NCI-H1417 treated with DMSO at 0.1 percent for 48 hours (cell line): ENCODE measurements at regions not wholly inside any gene's neighbourhood (a gene's known extent, or its start where the extent isn't known, plus 50 kb on each side); places are given as distances from the start of the nearest gene placed in this dataset.
"Not testable (repeated sequence)": the region's sequence is repeated elsewhere in the genome, so short reads cannot be mapped to it uniquely, and the experiment has no call there.

Experiments used
- DNase-seq: peaks from one replicate; lab custom pipeline; 2025; lab: John Stamatoyannopoulos, UW

- no peak for DNase-seq
These were observed 185.1 kb upstream of the TPM1 start for GRCh38 chr15:62857411-62857853.

DNA sequence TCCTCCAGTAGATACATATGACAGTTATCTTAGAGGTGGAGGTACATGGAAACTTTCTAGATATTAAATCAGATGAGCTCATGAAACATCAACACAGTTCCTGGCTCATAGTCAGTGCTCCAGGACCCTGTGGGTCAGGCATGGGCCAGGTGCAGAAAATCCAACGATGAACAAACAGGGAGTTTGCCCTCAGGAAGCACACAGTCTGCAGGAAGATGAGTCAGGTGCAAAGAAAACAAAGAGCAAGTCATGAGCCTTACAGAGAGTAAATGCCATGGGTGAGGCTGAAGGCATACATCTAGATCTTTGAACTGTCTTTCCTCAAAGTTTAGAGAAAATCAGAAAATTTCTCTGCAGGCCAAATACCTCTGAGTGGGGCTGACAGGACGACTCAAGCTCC, 184.2 kb upstream of the TPM1 start:
- no peak for DNase-seq

- DNase-seq: no peak
These were observed 179.8 kb upstream of the TPM1 start for GRCh38 chr15:62862717-62863116.

GRCh38 chr15:62866366-62866765, 176.2 kb upstream of the TPM1 start:
- DNase-seq: no peak

DNA sequence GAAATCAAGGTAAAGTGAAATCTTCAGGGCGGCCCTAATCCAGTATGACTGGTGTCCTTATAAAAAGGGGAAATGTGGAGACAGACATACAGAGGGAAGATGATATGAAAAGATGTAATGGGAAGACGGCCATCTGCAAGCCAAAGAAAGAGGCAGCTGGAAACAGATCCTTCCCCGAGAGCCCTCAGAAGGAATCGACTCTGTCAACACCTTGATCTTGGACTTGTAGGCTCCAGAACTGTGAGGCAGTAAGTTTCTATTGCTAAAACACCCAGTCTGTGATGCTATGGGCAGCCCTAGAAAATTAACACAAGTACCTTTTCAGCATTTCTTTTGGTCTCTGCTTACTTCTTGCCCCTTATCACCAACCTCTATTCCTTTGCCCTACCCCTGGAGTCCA, 174.7 kb upstream of the TPM1 start:
- no peak for DNase-seq

DNA sequence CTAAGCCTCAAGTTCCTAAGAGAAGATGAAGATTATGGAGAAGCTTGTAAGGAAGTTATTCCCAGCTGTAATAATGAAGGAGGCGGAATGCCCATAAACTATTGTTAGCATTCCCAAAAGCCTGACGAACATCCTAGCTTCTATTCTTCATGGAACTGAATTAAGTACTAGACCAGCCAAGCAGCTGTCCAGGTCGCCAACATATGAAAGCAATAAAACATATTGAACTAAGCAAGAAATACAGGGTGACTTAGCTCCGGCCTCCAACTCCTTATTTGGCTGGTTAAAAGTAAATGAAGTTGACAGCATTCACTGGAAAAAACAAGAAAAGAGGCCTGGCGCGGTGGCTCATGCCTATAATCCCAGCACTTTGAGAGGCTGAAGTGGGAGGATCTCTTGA, 174.0 kb upstream of the TPM1 start:
- DNase-seq: no peak

DNA sequence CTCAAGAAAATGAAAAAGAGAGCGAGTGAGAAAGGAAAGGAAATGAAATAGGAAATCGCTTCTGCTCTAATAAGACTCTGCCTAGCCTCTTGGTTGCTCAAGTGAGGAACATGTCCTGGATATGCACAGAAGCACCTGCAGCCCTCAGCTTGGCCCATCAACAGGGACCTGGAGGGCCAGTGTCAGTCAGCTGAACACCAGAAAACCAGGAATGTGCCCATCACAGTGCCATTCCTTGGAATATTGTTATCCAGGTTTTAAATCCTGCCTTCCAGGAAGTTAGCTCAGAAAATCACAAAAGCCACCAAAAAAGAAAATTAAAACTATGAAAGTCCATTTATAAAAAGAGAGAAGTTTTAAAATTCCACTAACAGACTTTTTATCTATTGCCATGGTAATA, 173.4 kb upstream of the TPM1 start:
- DNase-seq: no peak

DNA sequence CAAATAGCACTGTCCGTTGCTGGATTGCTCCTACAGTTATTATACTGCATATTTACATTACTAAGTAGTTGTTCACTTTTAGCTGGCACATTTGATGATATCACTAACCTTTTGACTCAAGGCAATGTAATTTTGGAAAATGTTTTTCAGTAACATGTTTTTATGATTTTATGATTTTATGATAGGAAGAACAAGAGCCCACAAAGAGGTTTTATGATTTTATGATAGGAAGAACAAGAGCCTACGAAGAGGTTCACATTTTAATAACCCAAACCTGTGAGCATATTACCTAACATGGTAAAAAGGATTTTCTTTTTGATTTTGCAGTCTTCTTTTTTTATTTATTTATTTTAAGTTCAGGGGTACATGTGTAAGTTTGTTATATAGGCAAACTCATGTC, 172.3 kb upstream of the TPM1 start:
- DNase-seq: no peak

GRCh38 chr15:62870701-62871100, 171.8 kb upstream of the TPM1 start:
- DNase-seq: not testable (repeated sequence)

GRCh38 chr15:62873203-62873602, 169.3 kb upstream of the TPM1 start:
- DNase-seq: no peak

DNA sequence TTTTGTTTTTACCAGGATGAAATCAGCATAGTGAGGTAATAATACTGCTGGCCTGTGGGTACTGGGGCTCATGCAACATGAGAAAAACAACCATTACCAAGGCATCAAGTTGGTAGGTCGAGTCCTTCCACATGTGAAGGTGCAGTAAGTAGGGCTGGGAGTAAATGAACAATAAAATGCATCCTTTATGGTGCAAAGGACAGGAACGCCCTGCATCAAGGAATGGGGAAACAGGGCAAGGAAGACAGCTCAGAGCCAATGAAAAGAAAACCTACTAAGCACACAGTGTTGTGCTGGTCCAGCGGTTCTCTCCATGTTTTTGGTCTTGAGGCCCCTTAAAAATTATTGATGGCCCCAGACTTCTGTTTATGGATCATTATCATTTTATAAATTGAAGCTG, 168.5 kb upstream of the TPM1 start:
- no peak for DNase-seq

GRCh38 chr15:62874959-62875625, 167.5 kb upstream of the TPM1 start:
- no peak for DNase-seq

- DNase-seq: no peak
These were observed 166.9 kb upstream of the TPM1 start for GRCh38 chr15:62875626-62876021.

GRCh38 chr15:62877276-62877857, 165.2 kb upstream of the TPM1 start:
- DNase-seq: no peak

DNA sequence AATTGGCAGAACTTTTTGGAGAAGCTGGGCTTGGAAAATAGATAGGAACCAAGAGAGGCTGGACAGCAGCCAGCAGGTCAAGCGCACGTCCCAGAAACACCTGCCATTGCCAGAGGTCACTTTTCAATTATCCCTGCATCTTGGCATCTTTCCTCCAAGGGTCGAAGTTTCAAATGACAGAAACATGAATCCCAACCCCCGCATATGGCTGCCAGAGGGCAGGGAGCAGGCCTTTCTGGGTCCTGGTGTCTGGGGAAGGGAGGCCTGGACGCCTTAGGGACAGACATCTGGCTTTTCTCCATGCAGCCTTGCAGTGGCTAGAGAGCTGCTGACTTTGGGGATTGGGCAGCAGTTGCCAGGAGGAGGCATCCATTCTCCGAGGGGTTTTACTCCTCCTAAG, 164.5 kb upstream of the TPM1 start:
- DNase-seq: no peak

DNA sequence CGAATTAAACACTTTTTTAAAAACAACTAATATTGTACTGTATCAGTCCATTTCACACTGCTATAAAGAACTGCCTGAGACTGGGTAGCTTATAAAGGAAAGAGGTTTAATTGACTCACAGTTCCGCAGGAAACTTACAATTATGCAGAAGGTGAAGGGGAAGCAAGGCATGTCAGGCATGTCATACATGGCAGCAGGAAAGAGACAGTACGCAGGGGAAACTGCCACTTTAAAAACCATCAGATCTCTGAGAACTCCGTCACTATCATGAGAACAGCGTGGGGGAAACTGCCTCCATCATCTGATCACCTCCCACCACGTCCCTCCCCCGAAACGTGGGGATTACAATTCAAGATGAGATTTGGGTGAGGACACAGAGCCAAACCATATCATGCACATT, 162.8 kb upstream of the TPM1 start:
- DNase-seq: no peak

- no peak for DNase-seq
These were observed 162.3 kb upstream of the TPM1 start for GRCh38 chr15:62880278-62880677.

GRCh38 chr15:62881056-62881455, 161.5 kb upstream of the TPM1 start:
- DNase-seq: no peak

DNA sequence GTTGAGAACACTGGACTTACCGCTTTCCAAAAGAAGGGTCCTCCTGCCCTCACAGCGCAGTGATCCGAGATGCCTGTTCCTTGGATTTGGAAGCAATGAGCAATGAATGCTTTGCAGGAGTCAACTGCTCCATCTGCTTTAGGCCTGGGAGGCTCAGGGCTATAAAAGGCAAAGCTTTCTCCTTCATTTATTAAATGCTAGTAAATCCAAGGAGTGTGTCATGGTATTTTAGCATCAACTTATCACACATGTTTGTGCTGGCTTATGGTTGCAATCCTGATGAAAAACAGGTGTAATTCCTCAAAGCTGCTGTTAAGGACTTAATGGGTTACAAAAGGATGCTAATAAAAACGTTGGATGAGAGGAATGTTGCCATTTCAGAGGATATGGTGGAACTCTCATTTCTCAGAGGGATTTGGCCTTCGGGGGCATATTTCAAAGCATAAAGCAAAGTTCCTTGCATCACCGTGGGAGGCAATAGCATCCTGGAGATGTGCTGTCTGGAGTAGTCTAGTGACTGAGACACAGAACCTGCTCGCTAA, 158.5 kb upstream of the TPM1 start:
- DNase-seq: no peak

- no peak for DNase-seq
These were observed 156.0 kb upstream of the TPM1 start for GRCh38 chr15:62886431-62887071.

GRCh38 chr15:62887113-62887570, 155.4 kb upstream of the TPM1 start:
- DNase-seq: no peak

DNA sequence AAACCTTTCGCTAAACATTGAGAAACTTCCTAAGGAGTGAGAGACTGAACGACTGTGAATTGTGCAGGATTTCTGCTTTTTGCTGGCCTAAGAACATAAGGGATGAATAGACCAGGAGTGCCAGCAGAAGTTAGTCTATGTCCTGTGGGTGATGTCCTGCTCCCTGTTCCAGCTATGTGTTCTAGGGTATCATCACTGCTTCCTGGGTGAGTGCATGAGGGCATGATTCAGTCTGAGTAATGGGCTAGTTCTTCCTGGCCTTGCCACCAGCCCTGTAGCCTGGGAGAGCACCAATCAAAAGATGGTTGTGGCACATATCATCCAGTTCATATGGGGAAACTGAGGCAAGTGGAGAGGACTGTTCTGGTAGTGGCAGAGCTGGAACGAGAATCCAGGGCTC, 153.9 kb upstream of the TPM1 start:
- no peak for DNase-seq

- DNase-seq: no peak
These were observed 153.3 kb upstream of the TPM1 start for GRCh38 chr15:62889141-62889661.
